Suprapubic skin (tissue), 4 donors: ENCODE measurements at regions not wholly inside any gene's neighbourhood (a gene's known extent, or its start where the extent isn't known, plus 50 kb on each side); places are given as distances from the start of the nearest gene placed in this dataset.
A peak's percentile ranks its signal among the peaks of the same experiment; 100 is the strongest.
"Not testable (repeated sequence)": the region's sequence is repeated elsewhere in the genome, so short reads cannot be mapped to it uniquely, and the experiment has no call there.

Source experiments
- DNase-seq, 2 donors: peaks; one replicate each; pipeline ENCODE4 v3.0.0-alpha.2; 2019; ENCODE audit warnings: low spot score in 2 of 2
- H3K27ac ChIP-seq: fragments of 200-600 bp; sonication (generic); one replicate; pipeline ENCODE4 v1.5.1; 2019
- H3K27me3 ChIP-seq: fragments of 200-600 bp; sonication (generic); one replicate; pipeline ENCODE4 v1.5.1; 2019
- H3K36me3 ChIP-seq: fragments of 200-600 bp; sonication (generic); one replicate; pipeline ENCODE4 v1.5.1; 2019
- H3K4me1 ChIP-seq: fragments of 200-600 bp; sonication (generic); one replicate; pipeline ENCODE4 v1.5.1; 2019
- H3K4me3 ChIP-seq: fragments of 200-600 bp; sonication (generic); one replicate; pipeline ENCODE4 v1.5.1; 2019; ENCODE audit warnings: mild to moderate bottlenecking
- H3K9me3 ChIP-seq: fragments of 200-600 bp; sonication (generic); one replicate; pipeline ENCODE4 v1.5.1; 2019
- CTCF ChIP-seq, 2 donors: fragments of 200-600 bp in 1 of 2; fragments of 450-650 bp in 1 of 2; sonication (generic) in 1 of 2; IDR thresholded peaks; one replicate each; pipeline ENCODE4 v1.5.1; 2016 to 2019; ENCODE audit warnings: antibody characterized with exemption in 2 of 2, mild to moderate bottlenecking in 1 of 2, moderate library complexity in 1 of 2
- EP300 ChIP-seq: sonication (generic); formaldehyde crosslinking; IDR thresholded peaks from one replicate; pipeline ENCODE4 v1.6.1; 2017; ENCODE audit warnings: antibody characterized with exemption
- POLR2A ChIP-seq, 2 donors: fragments of 450-650 bp; IDR thresholded peaks; one replicate each; pipeline ENCODE4 v1.6.1; 2017; ENCODE audit warnings: antibody characterized with exemption in 2 of 2, mild to moderate bottlenecking in 2 of 2, moderate library complexity in 2 of 2
- POLR2AphosphoS5 ChIP-seq, 3 donors: sonication (generic); formaldehyde crosslinking; IDR thresholded peaks; one replicate each; pipeline ENCODE4 v1.6.1; 2017; ENCODE audit warnings: antibody characterized with exemption in 3 of 3
- WGBS: methylation state at CpG from one replicate; pipeline ENCODE4 v1.1.5; 2018; 5-methylcytosine and 5-hydroxymethylcytosine counted together

GRCh38 chr3:187855131-187855530, 109.9 kb upstream of the BCL6 start:
- H3K27ac ChIP-seq: no peak overlapping the region
- no peak for DNase-seq
- H3K36me3 ChIP-seq: no peaks in the 10 kb centered on the region
- WGBS: 75% methylated on average over 2 of the region's 2 CpGs
- no peak overlapping the region for H3K4me3 ChIP-seq
- TF ChIP-seq EP300 (no peak), CTCF (IDR thresholded peaks at IDR 0.05) (no peak), POLR2A (IDR thresholded peaks at IDR 0.05) (no peak), POLR2AphosphoS5 (IDR thresholded peaks at IDR 0.05) (no peak)
- peaks cover 30% of the 10 kb centered on the region for H3K4me1 ChIP-seq
- H3K27me3 ChIP-seq: no peaks in the 10 kb centered on the region
- H3K9me3 ChIP-seq: no peaks in the 10 kb centered on the region

- no peak for DNase-seq
- no peak overlapping the region for H3K27ac ChIP-seq
- 94% methylated on average over 2 of the region's 2 CpGs for WGBS
- TF ChIP-seq CTCF (IDR thresholded peaks at IDR 0.05) (no peak), POLR2A (IDR thresholded peaks at IDR 0.05) (no peak), POLR2AphosphoS5 (IDR thresholded peaks at IDR 0.05) (no peak), EP300 (no peak)
- peaks cover 21% of the 10 kb centered on the region for H3K4me1 ChIP-seq
- H3K36me3 ChIP-seq: no peaks in the 10 kb centered on the region
- no peaks in the 10 kb centered on the region for H3K9me3 ChIP-seq
- no peaks in the 10 kb centered on the region for H3K27me3 ChIP-seq
- H3K4me3 ChIP-seq: no peak overlapping the region
These were observed 111.3 kb upstream of the BCL6 start for GRCh38 chr3:187856555-187856954.

GRCh38 chr3:187858041-187858440, 112.8 kb upstream of the BCL6 start:
- WGBS: 72% methylated on average over 5 of the region's 5 CpGs
- no peaks in the 10 kb centered on the region for H3K36me3 ChIP-seq
- no peak overlapping the region for H3K4me3 ChIP-seq
- peaks cover 14% of the 10 kb centered on the region for H3K4me1 ChIP-seq
- H3K27me3 ChIP-seq: no peaks in the 10 kb centered on the region
- H3K27ac ChIP-seq: peak overlapping the region; percentile 9
- TF ChIP-seq POLR2A (IDR thresholded peaks at IDR 0.05) (no peak), EP300 (no peak), POLR2AphosphoS5 (IDR thresholded peaks at IDR 0.05) (no peak), CTCF (IDR thresholded peaks at IDR 0.05) (no peak)
- H3K9me3 ChIP-seq: no peaks in the 10 kb centered on the region
- DNase-seq: no peak

- no peak for DNase-seq
- 93% methylated on average over 2 of the region's 2 CpGs for WGBS
- TF ChIP-seq POLR2A (IDR thresholded peaks at IDR 0.05) (no peak), EP300 (no peak), CTCF (IDR thresholded peaks at IDR 0.05) (no peak), POLR2AphosphoS5 (IDR thresholded peaks at IDR 0.05) (no peak)
- Histone ChIP-seq H3K4me3 (no peak overlapping the region), H3K9me3 (no peaks in the 10 kb centered on the region), H3K27me3 (no peaks in the 10 kb centered on the region), H3K4me1 (peaks cover 10% of the 10 kb centered on the region), H3K27ac (no peak overlapping the region), H3K36me3 (no peaks in the 10 kb centered on the region)
These were observed 113.4 kb upstream of the BCL6 start for GRCh38 chr3:187858711-187859110.

- not testable (repeated sequence) for H3K27me3 ChIP-seq, H3K9me3 ChIP-seq, H3K27ac ChIP-seq, H3K4me3 ChIP-seq, DNase-seq, H3K36me3 ChIP-seq, H3K4me1 ChIP-seq
- WGBS: 81% methylated on average over 13 of the region's 22 CpGs
These were observed 117.5 kb upstream of the BCL6 start for GRCh38 chr3:187862701-187863277.
